ENCODE measurements at regions not wholly inside any gene's neighbourhood (a gene's known extent, or its start where the extent isn't known, plus 50 kb on each side); places are given as distances from the start of the nearest gene placed in this dataset.

DNA sequence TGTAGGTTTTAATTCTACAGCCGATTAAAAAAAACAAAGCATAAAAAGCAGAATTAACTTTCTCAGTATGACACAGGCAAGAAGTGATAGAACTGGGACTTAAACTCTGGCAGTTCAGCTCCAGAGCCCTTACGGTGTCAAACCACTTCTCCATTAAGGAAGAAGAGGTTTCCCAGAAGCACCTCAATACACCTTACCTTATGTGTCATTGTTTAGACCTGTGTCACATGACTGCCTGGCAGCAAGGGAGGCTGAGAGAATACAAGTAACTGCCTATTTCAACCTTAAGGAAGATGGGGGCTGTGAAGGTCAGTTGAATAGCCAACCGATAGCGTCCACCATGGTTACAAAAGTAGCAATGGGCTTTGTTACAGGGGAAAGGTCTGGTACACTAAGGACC lies 54.6 kb upstream of the ARHGAP5 start:
- no peak for TF ChIP-seq CTCF (IDR thresholded peaks at IDR 0.05; ENCODE audit: borderline replicate concordance)
- Histone ChIP-seq H3K4me1 (peaks cover 33% of the 10 kb centered on the region), H3K4me3 (no peak overlapping the region), H3K27me3 (ENCODE audit: low read depth) (no peaks in the 10 kb centered on the region), H3K36me3 (no peaks in the 10 kb centered on the region), H3K9me3 (replicated peaks) (no peaks in the 10 kb centered on the region), H3K27ac (replicated peaks) (no peak overlapping the region)
- DNase-seq: no peak
- intact Hi-C loops (cut with micrococcal nuclease): no loop called here

- Histone ChIP-seq H3K27ac (replicated peaks) (no peak overlapping the region), H3K9me3 (replicated peaks) (no peaks in the 10 kb centered on the region), H3K4me3 (no peak overlapping the region), H3K27me3 (ENCODE audit: low read depth) (no peaks in the 10 kb centered on the region), H3K36me3 (no peaks in the 10 kb centered on the region), H3K4me1 (peaks cover 28% of the 10 kb centered on the region)
- TF ChIP-seq CTCF (IDR thresholded peaks at IDR 0.05; ENCODE audit: borderline replicate concordance): no peak
- no peak for DNase-seq
- intact Hi-C loops (cut with micrococcal nuclease): no loop called here
Measured at GRCh38 chr14:32022938-32023466, 54.1 kb upstream of the ARHGAP5 start.

DNA sequence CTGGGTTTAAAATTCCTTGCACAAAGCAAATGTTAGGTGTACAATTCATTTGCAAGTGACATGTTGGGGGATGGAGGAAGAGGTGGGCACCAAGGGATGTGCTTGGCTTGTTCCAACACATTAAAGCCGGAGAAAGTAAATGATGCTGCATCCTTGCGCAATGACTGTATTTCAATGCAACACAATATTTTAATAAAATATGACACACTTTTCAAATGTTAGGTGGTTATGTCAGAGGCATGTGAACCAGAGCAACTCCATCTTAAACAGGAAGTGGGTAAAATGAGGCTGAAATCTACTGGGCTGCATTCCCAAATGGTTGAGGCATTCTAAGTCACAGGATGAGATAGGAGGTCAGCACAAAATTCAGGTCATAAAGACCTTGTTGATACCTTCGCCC lies 53.6 kb upstream of the ARHGAP5 start:
- H3K27ac ChIP-seq (replicated peaks): no peak overlapping the region
- no peak overlapping the region for H3K4me3 ChIP-seq
- H3K4me1 ChIP-seq: peaks cover 23% of the 10 kb centered on the region
- intact Hi-C loops (cut with micrococcal nuclease): no loop called here
- H3K36me3 ChIP-seq: no peaks in the 10 kb centered on the region
- no peaks in the 10 kb centered on the region for H3K9me3 ChIP-seq (replicated peaks)
- H3K27me3 ChIP-seq (ENCODE audit: low read depth): no peaks in the 10 kb centered on the region
- no peak for TF ChIP-seq CTCF (IDR thresholded peaks at IDR 0.05; ENCODE audit: borderline replicate concordance)
- DNase-seq: no peak

DNA sequence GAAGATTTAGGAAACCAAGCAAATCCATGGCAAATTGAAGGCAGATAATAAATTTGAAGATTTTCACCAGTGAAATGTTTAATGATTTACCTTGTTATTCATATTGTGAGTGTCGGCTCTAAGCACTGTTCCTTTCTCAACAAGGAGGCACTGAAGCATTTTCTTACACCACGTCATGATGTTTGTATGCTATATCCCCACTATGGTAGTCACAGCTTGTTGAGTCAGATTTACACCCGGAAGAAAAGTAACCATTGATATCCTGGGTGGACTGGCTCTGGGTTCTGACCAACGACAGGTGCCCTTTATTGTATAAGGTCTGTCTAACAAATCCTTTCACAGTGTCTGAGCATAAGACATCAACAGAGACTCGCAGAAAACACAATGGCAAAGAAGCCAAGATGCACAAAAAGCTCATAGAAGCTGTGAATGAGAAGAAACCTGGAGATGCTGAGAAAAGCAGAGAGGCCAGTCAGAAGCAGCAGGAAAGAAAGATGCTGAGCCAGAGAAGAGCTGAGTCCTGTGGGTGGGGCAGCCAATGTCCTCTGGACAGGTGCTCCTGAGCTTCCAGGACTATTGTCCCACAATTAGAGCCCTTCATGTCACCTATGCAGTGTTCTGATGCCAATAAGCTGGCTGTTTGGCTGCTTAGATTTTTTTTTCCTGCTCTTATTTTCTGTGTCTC lies 49.7 kb upstream of the ARHGAP5 start:
- H3K27me3 ChIP-seq (ENCODE audit: low read depth): no peaks in the 10 kb centered on the region
- no peak for TF ChIP-seq CTCF (IDR thresholded peaks at IDR 0.05; ENCODE audit: borderline replicate concordance)
- H3K27ac ChIP-seq (replicated peaks): no peak overlapping the region
- H3K9me3 ChIP-seq (replicated peaks): no peaks in the 10 kb centered on the region
- H3K4me3 ChIP-seq: no peak overlapping the region
- intact Hi-C loops (cut with micrococcal nuclease): no loop called here
- no peak for DNase-seq
- H3K4me1 ChIP-seq: peaks cover 9% of the 10 kb centered on the region
- no peaks in the 10 kb centered on the region for H3K36me3 ChIP-seq

Data from left ventricle myocardium inferior (tissue), 1 donor.